Breast epithelium (tissue), 3 donors: ENCODE measurements at regions not wholly inside any gene's neighbourhood (a gene's known extent, or its start where the extent isn't known, plus 50 kb on each side); places are given as distances from the start of the nearest gene placed in this dataset.

Source experiments
- POLR2AphosphoS5 ChIP-seq, 3 donors: sonication (generic); formaldehyde crosslinking; IDR thresholded peaks; one replicate each; pipeline ENCODE4 v1.6.1; 2017; ENCODE audit warnings: antibody characterized with exemption in 3 of 3
- TF ChIP-seq, protein P1 (sequence below), 3 donors: fragments of 450-650 bp; IDR thresholded peaks; one replicate each; pipeline ENCODE4 v1.5.1; 2016 to 2017; ENCODE audit warnings: antibody characterized with exemption in 3 of 3, mild to moderate bottlenecking in 3 of 3, moderate library complexity in 3 of 3

GRCh38 chr12:87849074-87849473, 180.1 kb downstream of the C12orf50 start:
- TF ChIP-seq, protein P1, sequence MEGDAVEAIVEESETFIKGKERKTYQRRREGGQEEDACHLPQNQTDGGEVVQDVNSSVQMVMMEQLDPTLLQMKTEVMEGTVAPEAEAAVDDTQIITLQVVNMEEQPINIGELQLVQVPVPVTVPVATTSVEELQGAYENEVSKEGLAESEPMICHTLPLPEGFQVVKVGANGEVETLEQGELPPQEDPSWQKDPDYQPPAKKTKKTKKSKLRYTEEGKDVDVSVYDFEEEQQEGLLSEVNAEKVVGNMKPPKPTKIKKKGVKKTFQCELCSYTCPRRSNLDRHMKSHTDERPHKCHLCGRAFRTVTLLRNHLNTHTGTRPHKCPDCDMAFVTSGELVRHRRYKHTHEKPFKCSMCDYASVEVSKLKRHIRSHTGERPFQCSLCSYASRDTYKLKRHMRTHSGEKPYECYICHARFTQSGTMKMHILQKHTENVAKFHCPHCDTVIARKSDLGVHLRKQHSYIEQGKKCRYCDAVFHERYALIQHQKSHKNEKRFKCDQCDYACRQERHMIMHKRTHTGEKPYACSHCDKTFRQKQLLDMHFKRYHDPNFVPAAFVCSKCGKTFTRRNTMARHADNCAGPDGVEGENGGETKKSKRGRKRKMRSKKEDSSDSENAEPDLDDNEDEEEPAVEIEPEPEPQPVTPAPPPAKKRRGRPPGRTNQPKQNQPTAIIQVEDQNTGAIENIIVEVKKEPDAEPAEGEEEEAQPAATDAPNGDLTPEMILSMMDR (IDR thresholded peaks at IDR 0.05): no peak
- no peak for TF ChIP-seq POLR2AphosphoS5 (IDR thresholded peaks at IDR 0.05)
